NCI-H1694 treated with DMSO at 0.1 percent for 48 hours (cell line): ENCODE measurements at regions not wholly inside any gene's neighbourhood (a gene's known extent, or its start where the extent isn't known, plus 50 kb on each side); places are given as distances from the start of the nearest gene placed in this dataset.

ENCODE experiments used
- DNase-seq: peaks from one replicate; lab custom pipeline; 2025; lab: John Stamatoyannopoulos, UW

- no peak for DNase-seq
These were observed 112.8 kb downstream of the SAMD5 start for GRCh38 chr6:147621263-147621662.

- DNase-seq, result no peak
These were observed 113.5 kb downstream of the SAMD5 start for GRCh38 chr6:147621961-147622360.

GRCh38 chr6:147624946-147625515 is 116.5 kb downstream of the SAMD5 start:
- DNase-seq, result no peak

GRCh38 chr6:147625946-147626345 is 117.5 kb downstream of the SAMD5 start:
- DNase-seq, result no peak

GRCh38 chr6:147627411-147627810 is 118.9 kb downstream of the SAMD5 start:
- no peak for DNase-seq

GRCh38 chr6:147633191-147633590 is 124.7 kb downstream of the SAMD5 start:
- no peak for DNase-seq

- no peak for DNase-seq
These were observed 129.2 kb downstream of the SAMD5 start for GRCh38 chr6:147637620-147638195.

GRCh38 chr6:147639279-147639678 is 130.8 kb downstream of the SAMD5 start:
- no peak for DNase-seq

GRCh38 chr6:147640606-147641005 is 132.1 kb downstream of the SAMD5 start:
- DNase-seq, result no peak

GRCh38 chr6:147641511-147641910 is 133.0 kb downstream of the SAMD5 start:
- DNase-seq, result no peak

- DNase-seq, result no peak
These were observed 134.0 kb downstream of the SAMD5 start for GRCh38 chr6:147642458-147642857.

- DNase-seq, result no peak
These were observed 135.1 kb downstream of the SAMD5 start for GRCh38 chr6:147643341-147644200.

- DNase-seq, result no peak
These were observed 140.4 kb downstream of the SAMD5 start for GRCh38 chr6:147648916-147649315.

- DNase-seq, result no peak
These were observed 143.0 kb downstream of the SAMD5 start for GRCh38 chr6:147651249-147652063.

GRCh38 chr6:147653631-147654030 is 145.1 kb downstream of the SAMD5 start:
- DNase-seq, result no peak

- no peak for DNase-seq
These were observed 145.8 kb downstream of the SAMD5 start for GRCh38 chr6:147654103-147654845.

- no peak for DNase-seq
These were observed 152.1 kb downstream of the SAMD5 start for GRCh38 chr6:147660334-147661311.

- DNase-seq, result no peak
These were observed 154.2 kb downstream of the SAMD5 start for GRCh38 chr6:147662646-147663045.

GRCh38 chr6:147664092-147664491 is 155.6 kb downstream of the SAMD5 start:
- DNase-seq, result no peak

- DNase-seq, result no peak
These were observed 157.8 kb downstream of the SAMD5 start for GRCh38 chr6:147666255-147666654.
